Keratinocyte (primary cell): ENCODE measurements at regions not wholly inside any gene's neighbourhood (a gene's known extent, or its start where the extent isn't known, plus 50 kb on each side); places are given as distances from the start of the nearest gene placed in this dataset.

Experiments
- EZH2 ChIP-seq: IDR thresholded peaks from one replicate; pipeline ENCODE4 v1.6.1; 2012; ENCODE audit warnings: inconsistent platforms, mild to moderate bottlenecking, low read length, moderate library complexity
- TF ChIP-seq, protein P1 (sequence below), 3 experiments: IDR thresholded peaks in 1 of 3; conservative IDR thresholded peaks in 1 of 3; optimal IDR thresholded peaks in 1 of 3; 2 replicates in 2 of 3; 3 replicates in 1 of 3; pipeline versions ENCODE3 to v1.5.1; 2011; ENCODE audit warnings: low read length in 3 of 3, mild to moderate bottlenecking in 3 of 3, moderate library complexity in 2 of 3, control low read depth in 1 of 3, inconsistent platforms in 1 of 3; ENCODE audit not compliant: insufficient read depth in 2 of 3; ENCODE audit errors: extremely low read depth in 1 of 3

DNA sequence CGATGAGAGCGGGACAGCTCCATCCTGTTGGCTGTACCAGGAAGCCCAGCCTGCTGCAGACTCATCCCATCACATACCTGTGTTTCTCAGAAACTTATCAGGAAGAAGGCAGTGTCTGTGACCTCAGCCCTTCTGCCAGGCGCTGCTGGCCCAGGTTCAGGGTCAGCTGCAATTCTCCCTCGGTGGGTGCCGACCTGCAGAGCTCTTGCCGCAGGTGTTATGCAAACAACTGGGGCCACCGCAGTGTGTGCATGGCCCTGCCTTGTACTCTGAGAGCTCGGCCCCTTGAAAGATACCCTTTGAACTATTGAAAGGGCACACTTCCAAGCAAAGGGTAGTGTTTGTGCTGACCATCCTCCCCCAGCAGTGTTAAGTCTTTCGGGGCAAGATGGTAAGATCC, 322.2 kb upstream of the DIO3 start:
- TF ChIP-seq, protein P1, sequence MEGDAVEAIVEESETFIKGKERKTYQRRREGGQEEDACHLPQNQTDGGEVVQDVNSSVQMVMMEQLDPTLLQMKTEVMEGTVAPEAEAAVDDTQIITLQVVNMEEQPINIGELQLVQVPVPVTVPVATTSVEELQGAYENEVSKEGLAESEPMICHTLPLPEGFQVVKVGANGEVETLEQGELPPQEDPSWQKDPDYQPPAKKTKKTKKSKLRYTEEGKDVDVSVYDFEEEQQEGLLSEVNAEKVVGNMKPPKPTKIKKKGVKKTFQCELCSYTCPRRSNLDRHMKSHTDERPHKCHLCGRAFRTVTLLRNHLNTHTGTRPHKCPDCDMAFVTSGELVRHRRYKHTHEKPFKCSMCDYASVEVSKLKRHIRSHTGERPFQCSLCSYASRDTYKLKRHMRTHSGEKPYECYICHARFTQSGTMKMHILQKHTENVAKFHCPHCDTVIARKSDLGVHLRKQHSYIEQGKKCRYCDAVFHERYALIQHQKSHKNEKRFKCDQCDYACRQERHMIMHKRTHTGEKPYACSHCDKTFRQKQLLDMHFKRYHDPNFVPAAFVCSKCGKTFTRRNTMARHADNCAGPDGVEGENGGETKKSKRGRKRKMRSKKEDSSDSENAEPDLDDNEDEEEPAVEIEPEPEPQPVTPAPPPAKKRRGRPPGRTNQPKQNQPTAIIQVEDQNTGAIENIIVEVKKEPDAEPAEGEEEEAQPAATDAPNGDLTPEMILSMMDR (optimal IDR thresholded peaks at IDR 0.05 in 1 of 3, IDR thresholded peaks at IDR 0.05 in 1 of 3, conservative IDR thresholded peaks at IDR 0.05 in 1 of 3; ENCODE audit: extremely low read depth in 1 of 3, insufficient read depth in 2 of 3, low read length in 3 of 3) = no peak
- no peak for TF ChIP-seq EZH2
